Fibroblast of villous mesenchyme (primary cell): ENCODE measurements at regions not wholly inside any gene's neighbourhood (a gene's known extent, or its start where the extent isn't known, plus 50 kb on each side); places are given as distances from the start of the nearest gene placed in this dataset.

ENCODE experiments used
- DNase-seq: peaks from one replicate; pipeline ENCODE4 v3.0.0-alpha.2; 2010; ENCODE audit warnings: low read depth
- H3K4me3 ChIP-seq: 2 replicates; pipeline ENCODE4 v1.5.1; 2011; ENCODE audit warnings: low read depth, mild to moderate bottlenecking, low read length
- CTCF ChIP-seq: IDR thresholded peaks from 2 replicates; pipeline ENCODE4 v1.5.1; 2012; ENCODE audit warnings: low read depth, mild to moderate bottlenecking, low read length; ENCODE audit not compliant: insufficient read depth

- DNase-seq, result no peak
- no peak for TF ChIP-seq CTCF
- H3K4me3 ChIP-seq, result no peak overlapping the region
These were observed 144.7 kb downstream of the PFKFB3 start for GRCh38 chr10:6347391-6347951.

- TF ChIP-seq CTCF, result no peak
- H3K4me3 ChIP-seq, result no peak overlapping the region
- peak; percentile 17 for DNase-seq
These were observed 145.6 kb downstream of the PFKFB3 start for GRCh38 chr10:6348096-6348874.

GRCh38 chr10:6349846-6350535, 147.3 kb downstream of the PFKFB3 start:
- H3K4me3 ChIP-seq, result no peak overlapping the region
- DNase-seq, result no peak
- no peak for TF ChIP-seq CTCF

- H3K4me3 ChIP-seq, result no peak overlapping the region
- no peak for TF ChIP-seq CTCF
- DNase-seq, result no peak
These were observed 147.9 kb downstream of the PFKFB3 start for GRCh38 chr10:6350609-6351008.

GRCh38 chr10:6351495-6351894, 148.8 kb downstream of the PFKFB3 start:
- H3K4me3 ChIP-seq, result no peak overlapping the region
- TF ChIP-seq CTCF, result no peak

GRCh38 chr10:6353526-6353925, 150.8 kb downstream of the PFKFB3 start:
- H3K4me3 ChIP-seq, result no peak overlapping the region
- TF ChIP-seq CTCF, result no peak
- no peak for DNase-seq

More at GRCh38 chr10:6351495-6351894, 148.8 kb downstream of the PFKFB3 start:
- no peak for DNase-seq
